Stomach (tissue), 4 donors: ENCODE measurements at regions not wholly inside any gene's neighbourhood (a gene's known extent, or its start where the extent isn't known, plus 50 kb on each side); places are given as distances from the start of the nearest gene placed in this dataset.
"Not testable (repeated sequence)": the region's sequence is repeated elsewhere in the genome, so short reads cannot be mapped to it uniquely, and the experiment has no call there.

Experiments used
- CTCF ChIP-seq, 7 experiments: fragments of 450-650 bp in 4 of 7; fragments of 200-600 bp in 3 of 7; sonication (generic) in 3 of 7; IDR thresholded peaks; one replicate each; pipeline ENCODE4 v1.5.1; 2016 to 2019; ENCODE audit warnings: antibody characterized with exemption in 7 of 7, control low read depth in 2 of 7, mild to moderate bottlenecking in 1 of 7
- POLR2A ChIP-seq, 4 donors: fragments of 450-650 bp; IDR thresholded peaks; one replicate each; pipeline ENCODE4 v1.6.1; 2016; ENCODE audit warnings: antibody characterized with exemption in 4 of 4, control low read depth in 2 of 4, mild to moderate bottlenecking in 1 of 4, moderate library complexity in 1 of 4
- POLR2AphosphoS5 ChIP-seq, 3 donors: sonication (generic); formaldehyde crosslinking; IDR thresholded peaks; one replicate each; pipeline ENCODE4 v1.6.1; 2016; ENCODE audit warnings: antibody characterized with exemption in 3 of 3

GRCh38 chr11:71781491-71781890, 51.5 kb upstream of the DEFB108B start:
- TF ChIP-seq CTCF, POLR2A, POLR2AphosphoS5 (IDR thresholded peaks at IDR 0.05): not testable (repeated sequence)
